ENCODE measurements at regions not wholly inside any gene's neighbourhood (a gene's known extent, or its start where the extent isn't known, plus 50 kb on each side); places are given as distances from the start of the nearest gene placed in this dataset.

- H3K4me3 ChIP-seq (ENCODE audit: insufficient read depth, low read depth, low read length), result no peak overlapping the region
- H3K79me2 ChIP-seq (ENCODE audit: insufficient read depth, low read length), result no peaks in the 10 kb centered on the region
- Mint-ChIP-seq H3K27me3 (ENCODE audit: low read depth, unreplicated experiment) (no peaks in the 10 kb centered on the region), H3K27ac (ENCODE audit: unreplicated experiment) (no peak overlapping the region), H3K4me3 (ENCODE audit: unreplicated experiment) (no peak overlapping the region), H3K4me1 (ENCODE audit: low read depth, unreplicated experiment) (no peaks in the 10 kb centered on the region), H3K36me3 (ENCODE audit: low read depth, unreplicated experiment) (no peaks in the 10 kb centered on the region), H3K9me3 (ENCODE audit: unreplicated experiment) (peaks cover 2% of the 10 kb centered on the region)
- DNase-seq (ENCODE audit: low read depth) (no peak), FAIRE-seq (no peak)
- H3K9me3 ChIP-seq (ENCODE audit: insufficient read depth, low read depth, low read length), result peaks cover 5% of the 10 kb centered on the region
- H2AFZ ChIP-seq (ENCODE audit: low read depth, low read length), result no peak overlapping the region
- H3K27ac ChIP-seq (ENCODE audit: low read depth, low read length), result no peak overlapping the region
- H3K4me2 ChIP-seq (ENCODE audit: low read length), result no peak overlapping the region
- H3K4me1 ChIP-seq (ENCODE audit: insufficient read depth, low read length), result no peaks in the 10 kb centered on the region
- no peaks in the 10 kb centered on the region for H3K36me3 ChIP-seq (ENCODE audit: insufficient read depth, low read length)
- no peaks in the 10 kb centered on the region for H4K20me1 ChIP-seq (ENCODE audit: insufficient read depth, low read length)
- H3K9ac ChIP-seq (ENCODE audit: low read length), result no peak overlapping the region
- TF ChIP-seq CTCF (IDR thresholded peaks at IDR 0.05; ENCODE audit: insufficient read depth, low read depth, low read length) (no peak), EZH2 (IDR thresholded peaks at IDR 0.05; ENCODE audit: insufficient read depth, low read length) (no peak)
- H3K27me3 ChIP-seq (ENCODE audit: insufficient read depth, low read length), result no peaks in the 10 kb centered on the region
Observed at GRCh38 chr21:41011098-41011731, 156.7 kb upstream of the BACE2 start.

GRCh38 chr21:41011951-41012366, 156.0 kb upstream of the BACE2 start:
- Histone ChIP-seq H3K79me2 (ENCODE audit: insufficient read depth, low read length) (no peaks in the 10 kb centered on the region), H3K4me3 (ENCODE audit: insufficient read depth, low read depth, low read length) (no peak overlapping the region), H3K9me3 (ENCODE audit: insufficient read depth, low read depth, low read length) (peaks cover 5% of the 10 kb centered on the region), H4K20me1 (ENCODE audit: insufficient read depth, low read length) (no peaks in the 10 kb centered on the region), H3K27me3 (ENCODE audit: insufficient read depth, low read length) (no peaks in the 10 kb centered on the region), H2AFZ (ENCODE audit: low read depth, low read length) (no peak overlapping the region), H3K4me2 (ENCODE audit: low read length) (no peak overlapping the region), H3K36me3 (ENCODE audit: insufficient read depth, low read length) (no peaks in the 10 kb centered on the region), H3K4me1 (ENCODE audit: insufficient read depth, low read length) (no peaks in the 10 kb centered on the region), H3K27ac (ENCODE audit: low read depth, low read length) (no peak overlapping the region), H3K9ac (ENCODE audit: low read length) (no peak overlapping the region)
- FAIRE-seq (no peak), DNase-seq (ENCODE audit: low read depth) (no peak)
- H3K4me1 Mint-ChIP-seq (ENCODE audit: low read depth, unreplicated experiment), result no peaks in the 10 kb centered on the region
- no peaks in the 10 kb centered on the region for H3K36me3 Mint-ChIP-seq (ENCODE audit: low read depth, unreplicated experiment)
- H3K27ac Mint-ChIP-seq (ENCODE audit: unreplicated experiment), result no peak overlapping the region
- H3K4me3 Mint-ChIP-seq (ENCODE audit: unreplicated experiment), result no peak overlapping the region
- no peak for TF ChIP-seq CTCF (IDR thresholded peaks at IDR 0.05; ENCODE audit: insufficient read depth, low read depth, low read length)
- no peak for TF ChIP-seq EZH2 (IDR thresholded peaks at IDR 0.05; ENCODE audit: insufficient read depth, low read length)
- no peaks in the 10 kb centered on the region for H3K27me3 Mint-ChIP-seq (ENCODE audit: low read depth, unreplicated experiment)
- H3K9me3 Mint-ChIP-seq (ENCODE audit: unreplicated experiment), result peaks cover 2% of the 10 kb centered on the region

- Histone ChIP-seq H3K4me1 (ENCODE audit: insufficient read depth, low read length) (no peaks in the 10 kb centered on the region), H3K9ac (ENCODE audit: low read length) (no peak overlapping the region), H3K4me2 (ENCODE audit: low read length) (no peak overlapping the region), H2AFZ (ENCODE audit: low read depth, low read length) (no peak overlapping the region), H3K79me2 (ENCODE audit: insufficient read depth, low read length) (no peaks in the 10 kb centered on the region), H3K4me3 (ENCODE audit: insufficient read depth, low read depth, low read length) (no peak overlapping the region), H3K27ac (ENCODE audit: low read depth, low read length) (no peak overlapping the region), H3K9me3 (ENCODE audit: insufficient read depth, low read depth, low read length) (peaks cover 5% of the 10 kb centered on the region), H4K20me1 (ENCODE audit: insufficient read depth, low read length) (no peaks in the 10 kb centered on the region), H3K27me3 (ENCODE audit: insufficient read depth, low read length) (no peaks in the 10 kb centered on the region), H3K36me3 (ENCODE audit: insufficient read depth, low read length) (no peaks in the 10 kb centered on the region)
- Mint-ChIP-seq H3K36me3 (ENCODE audit: low read depth, unreplicated experiment) (no peaks in the 10 kb centered on the region), H3K27ac (ENCODE audit: unreplicated experiment) (no peak overlapping the region), H3K4me3 (ENCODE audit: unreplicated experiment) (no peak overlapping the region), H3K4me1 (ENCODE audit: low read depth, unreplicated experiment) (no peaks in the 10 kb centered on the region), H3K27me3 (ENCODE audit: low read depth, unreplicated experiment) (no peaks in the 10 kb centered on the region), H3K9me3 (ENCODE audit: unreplicated experiment) (peaks cover 2% of the 10 kb centered on the region)
- FAIRE-seq (no peak), DNase-seq (ENCODE audit: low read depth) (no peak)
- TF ChIP-seq CTCF (IDR thresholded peaks at IDR 0.05; ENCODE audit: insufficient read depth, low read depth, low read length), result no peak
- TF ChIP-seq EZH2 (IDR thresholded peaks at IDR 0.05; ENCODE audit: insufficient read depth, low read length), result no peak
Observed at GRCh38 chr21:41012425-41012824, 155.5 kb upstream of the BACE2 start.

Data from astrocyte (in vitro differentiated cells and primary cell).